CD14-positive monocyte (primary cell): ENCODE measurements at regions not wholly inside any gene's neighbourhood (a gene's known extent, or its start where the extent isn't known, plus 50 kb on each side); places are given as distances from the start of the nearest gene placed in this dataset.

ENCODE experiments used
- DNase-seq, 3 donors: peaks; one replicate each; pipeline ENCODE4 v3.0.0-alpha.2; 2011 to 2022
- H2AFZ ChIP-seq: 2 replicates; pipeline ENCODE4 v1.6.0; 2012; ENCODE audit warnings: mild to moderate bottlenecking, low read depth, low read length, inconsistent platforms; ENCODE audit not compliant: insufficient read depth, poor library complexity, severe bottlenecking
- H3K27ac ChIP-seq, 2 donors: 1 replicate in 1 of 2; 2 replicates in 1 of 2; pipeline ENCODE4 v1.5.1; 2012 to 2013; ENCODE audit warnings: low read length in 2 of 2, control low read depth in 1 of 2, inconsistent platforms in 1 of 2, low read depth in 1 of 2, mild to moderate bottlenecking in 1 of 2
- H3K27me3 ChIP-seq, 2 donors: one replicate each; pipeline versions ENCODE4 v1.6.0 to v1.6.1; 2011 to 2013; ENCODE audit warnings: low read length in 2 of 2; ENCODE audit not compliant: control insufficient read depth in 2 of 2, insufficient read depth in 2 of 2
- H3K36me3 ChIP-seq, 2 donors: replicated peaks in 1 of 2; 1 replicate in 1 of 2; 2 replicates in 1 of 2; pipeline versions ENCODE4 v1.5.1 to v1.6.1; 2012 to 2013; ENCODE audit warnings: low read length in 2 of 2, control low read depth in 1 of 2, inconsistent platforms in 1 of 2, mild to moderate bottlenecking in 1 of 2; ENCODE audit not compliant: insufficient read depth in 2 of 2, control insufficient read depth in 1 of 2
- H3K4me1 ChIP-seq, 2 donors: 1 replicate in 1 of 2; 2 replicates in 1 of 2; pipeline versions ENCODE4 v1.5.1 to v1.6.1; 2012 to 2013; ENCODE audit warnings: low read length in 2 of 2, control low read depth in 1 of 2, inconsistent platforms in 1 of 2, mild to moderate bottlenecking in 1 of 2, moderate library complexity in 1 of 2; ENCODE audit not compliant: insufficient read depth in 2 of 2, control insufficient read depth in 1 of 2
- H3K4me2 ChIP-seq: replicated peaks from 2 replicates; pipeline ENCODE3; 2012; ENCODE audit warnings: low read length, moderate library complexity, mild to moderate bottlenecking; ENCODE audit not compliant: poor library complexity, severe bottlenecking; ENCODE audit errors: extremely low read depth
- H3K4me3 ChIP-seq, 3 experiments: fragments of 200-600 bp in 1 of 3; sonication (generic) in 1 of 3; replicated peaks in 1 of 3; 1 replicate in 2 of 3; 2 replicates in 1 of 3; pipeline ENCODE4 v1.5.1; 2011 to 2013; ENCODE audit warnings: low read length in 3 of 3, mild to moderate bottlenecking in 3 of 3, control low read depth in 2 of 3, low read depth in 2 of 3, inconsistent platforms in 1 of 3, moderate library complexity in 1 of 3
- H3K79me2 ChIP-seq: 2 replicates; pipeline ENCODE4 v1.6.0; 2012; ENCODE audit warnings: mild to moderate bottlenecking, control low read depth, inconsistent platforms, low read length, moderate library complexity; ENCODE audit not compliant: insufficient read depth
- H3K9ac ChIP-seq: 2 replicates; pipeline ENCODE4 v1.6.0; 2017; ENCODE audit warnings: low read length, mild to moderate bottlenecking; ENCODE audit not compliant: insufficient read depth, poor library complexity, severe bottlenecking
- H3K9me3 ChIP-seq, 2 donors: replicated peaks in 1 of 2; 1 replicate in 1 of 2; 2 replicates in 1 of 2; pipeline versions ENCODE4 v1.5.1 to v1.6.1; 2012 to 2013; ENCODE audit warnings: low read length in 2 of 2, control low read depth in 1 of 2; ENCODE audit not compliant: control insufficient read depth in 1 of 2, insufficient read depth in 1 of 2
- H4K20me1 ChIP-seq: 2 replicates; pipeline ENCODE4 v1.6.0; 2012; ENCODE audit warnings: mild to moderate bottlenecking, low read length, control low read depth, moderate library complexity; ENCODE audit not compliant: insufficient read depth
- H3K27ac Mint-ChIP-seq, 7 donors: one replicate each; pipeline ENCODE4 v1.8.0; 2020; ENCODE audit warnings: mild to moderate bottlenecking in 7 of 7, mixed read lengths in 7 of 7, moderate library complexity in 6 of 7, inconsistent platforms in 2 of 7
- H3K27me3 Mint-ChIP-seq, 3 donors: one replicate each; pipeline ENCODE4 v1.8.0; 2021 to 2022; ENCODE audit warnings: low read depth in 3 of 3, mild to moderate bottlenecking in 3 of 3, mixed read lengths in 3 of 3, moderate library complexity in 3 of 3, inconsistent platforms in 1 of 3
- H3K36me3 Mint-ChIP-seq, 2 donors: one replicate each; pipeline ENCODE4 v1.8.0; 2020; ENCODE audit warnings: mixed read lengths in 2 of 2, inconsistent platforms in 1 of 2, mild to moderate bottlenecking in 1 of 2
- H3K4me1 Mint-ChIP-seq: one replicate; pipeline ENCODE4 v1.8.0; 2020; ENCODE audit warnings: mild to moderate bottlenecking, mixed read lengths
- H3K4me3 Mint-ChIP-seq, 2 donors: one replicate each; pipeline ENCODE4 v1.8.0; 2020; ENCODE audit warnings: mild to moderate bottlenecking in 2 of 2, mixed read lengths in 2 of 2, moderate library complexity in 1 of 2
- H3K9me3 Mint-ChIP-seq, 7 donors: one replicate each; pipeline ENCODE4 v1.8.0; 2020 to 2022; ENCODE audit warnings: mixed read lengths in 7 of 7, mild to moderate bottlenecking in 6 of 7, moderate library complexity in 6 of 7, inconsistent platforms in 2 of 7
- CTCF ChIP-seq: fragments of 200-600 bp; IDR thresholded peaks from one replicate; pipeline ENCODE4 v1.8.0; 2022; ENCODE audit warnings: antibody characterized with exemption, mild to moderate bottlenecking
- WGBS: methylation state at CpG from one replicate; pipeline ENCODE4 v1.1.5; 2013; ENCODE audit warnings: missing lambda C conversion rate; ENCODE audit not compliant: insufficient coverage; 5-methylcytosine and 5-hydroxymethylcytosine counted together
- intact Hi-C, 2 donors: fragments of 100-400 bp; cut with micrococcal nuclease; formaldehyde crosslinking; loops; one replicate each; pipeline versions ENCODE4 v1.15.0 to v1.15.1; 2023

- H3K79me2 ChIP-seq = no peaks in the 10 kb centered on the region
Observed at GRCh38 chr13:105147461-105147860, 1388.0 kb downstream of the EFNB2 start.

GRCh38 chr13:105144936-105145335, 1390.5 kb downstream of the EFNB2 start:
- H3K27ac ChIP-seq = no peak overlapping the region
- H3K9me3 ChIP-seq = no peaks in the 10 kb centered on the region
- Mint-ChIP-seq H3K4me1 (peaks cover 4% of the 10 kb centered on the region), H3K9me3 (no peaks in the 10 kb centered on the region), H3K36me3 (no peaks in the 10 kb centered on the region), H3K27ac (no peak overlapping the region), H3K4me3 (no peak overlapping the region), H3K27me3 (no peaks in the 10 kb centered on the region)
- no peak for TF ChIP-seq CTCF
- peaks cover 0 to 2% of the 10 kb centered on the region in 2 donors for H3K4me1 ChIP-seq
- no peaks in the 10 kb centered on the region for H4K20me1 ChIP-seq
- 92% methylated on average over 2 of the region's 3 CpGs for WGBS
- H3K9ac ChIP-seq = no peak overlapping the region
- H2AFZ ChIP-seq = no peak overlapping the region
- no peak overlapping the region for H3K4me2 ChIP-seq
- no peak overlapping the region for H3K4me3 ChIP-seq
- H3K27me3 ChIP-seq = no peaks in the 10 kb centered on the region
- no peaks in the 10 kb centered on the region for H3K36me3 ChIP-seq
- intact Hi-C loops = no loop called here
- no peaks in the 10 kb centered on the region for H3K79me2 ChIP-seq
- DNase-seq = no peak

More at GRCh38 chr13:105147461-105147860, 1388.0 kb downstream of the EFNB2 start:
- H3K4me1 Mint-ChIP-seq = no peaks in the 10 kb centered on the region
- no peak overlapping the region for H3K4me2 ChIP-seq
- H3K4me3 ChIP-seq = no peak overlapping the region
- H3K27me3 ChIP-seq = no peaks in the 10 kb centered on the region
- no peak overlapping the region for H3K4me3 Mint-ChIP-seq
- H3K27ac ChIP-seq = no peak overlapping the region
- no peak overlapping the region for H3K9ac ChIP-seq
- intact Hi-C loops = no loop called here
- no peaks in the 10 kb centered on the region for H3K9me3 ChIP-seq
- no peaks in the 10 kb centered on the region for H3K36me3 ChIP-seq
- TF ChIP-seq CTCF = no peak
- WGBS = 40% methylated on average over 1 of the region's 4 CpGs
- H3K27ac Mint-ChIP-seq = no peak overlapping the region
- H3K27me3 Mint-ChIP-seq = no peaks in the 10 kb centered on the region
- H2AFZ ChIP-seq = no peak overlapping the region
- no peak for DNase-seq
- no peaks in the 10 kb centered on the region for H3K36me3 Mint-ChIP-seq
- H3K4me1 ChIP-seq = no peaks in the 10 kb centered on the region
- no peaks in the 10 kb centered on the region for H4K20me1 ChIP-seq
- H3K9me3 Mint-ChIP-seq = peaks cover 0 to 3% (median 0%) of the 10 kb centered on the region in 7 donors
